Transverse colon (tissue), 3 donors: ENCODE measurements at regions not wholly inside any gene's neighbourhood (a gene's known extent, or its start where the extent isn't known, plus 50 kb on each side); places are given as distances from the start of the nearest gene placed in this dataset.

Experiments used
- CTCF ChIP-seq, 5 experiments: fragments of 200-600 bp in 3 of 5; fragments of 450-650 bp in 2 of 5; sonication (generic) in 3 of 5; IDR thresholded peaks; 1 replicate in 2 of 5; 2 replicates in 3 of 5; pipeline ENCODE4 v1.5.1; 2016 to 2017; ENCODE audit warnings: antibody characterized with exemption in 5 of 5, inconsistent platforms in 3 of 5, mild to moderate bottlenecking in 2 of 5, moderate library complexity in 1 of 5
- EP300 ChIP-seq: sonication (generic); formaldehyde crosslinking; IDR thresholded peaks from one replicate; pipeline ENCODE4 v1.6.1; 2017; ENCODE audit warnings: antibody characterized with exemption, low read depth

DNA sequence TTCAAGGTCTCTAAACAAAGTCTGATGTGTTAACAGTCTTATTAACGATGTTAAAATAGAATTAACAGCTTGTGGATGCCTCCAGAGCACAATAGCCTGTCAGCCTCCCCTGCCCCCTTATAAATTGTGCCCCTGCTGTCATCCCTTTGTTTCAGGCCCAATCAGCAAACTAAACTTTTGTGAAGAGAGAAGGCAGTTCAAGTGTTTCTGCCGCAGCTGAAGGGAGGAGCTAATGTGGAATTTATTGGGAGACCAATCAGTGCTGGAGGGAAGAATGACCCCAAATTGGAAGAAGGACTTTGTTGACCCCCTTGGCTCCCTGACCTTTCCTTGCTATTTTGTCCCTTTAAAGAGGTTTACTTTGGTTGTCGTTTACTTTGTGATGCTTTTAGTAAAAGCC lies 160.5 kb downstream of the TM9SF2 start:
- TF ChIP-seq EP300 (no peak), CTCF (IDR thresholded peaks at IDR 0.05) (no peak)
